ENCODE measurements at regions not wholly inside any gene's neighbourhood (a gene's known extent, or its start where the extent isn't known, plus 50 kb on each side); places are given as distances from the start of the nearest gene placed in this dataset.

- Histone ChIP-seq H3K9ac (ENCODE audit: low read length) (no peak overlapping the region), H2AFZ (ENCODE audit: low read length) (no peak overlapping the region), H4K20me1 (ENCODE audit: insufficient read depth, low read depth, low read length) (no peaks in the 10 kb centered on the region), H3K4me3 (ENCODE audit: low read length) (no peak overlapping the region), H3K36me3 (ENCODE audit: insufficient read depth, low read length) (no peaks in the 10 kb centered on the region), H3K4me2 (ENCODE audit: low read depth, low read length, poor library complexity, severe bottlenecking) (no peak overlapping the region), H3K4me1 (ENCODE audit: low read length) (no peaks in the 10 kb centered on the region), H3K27me3 (ENCODE audit: low read length) (no peaks in the 10 kb centered on the region), H3K27ac (ENCODE audit: low read length) (no peak overlapping the region), H3K9me2 (replicated peaks; ENCODE audit: insufficient read depth, low read length) (no peaks in the 10 kb centered on the region), H3K79me2 (ENCODE audit: low read length) (no peaks in the 10 kb centered on the region), H3K9me3 (ENCODE audit: low read length) (no peaks in the 10 kb centered on the region)
- DNase-seq, result no peak
Measured at GRCh38 chr1:234690872-234691271, 80.9 kb upstream of the IRF2BP2 start.

GRCh38 chr1:234689236-234689635 lies 79.3 kb upstream of the IRF2BP2 start:
- DNase-seq, result no peak
- no peak overlapping the region for H2AFZ ChIP-seq (ENCODE audit: low read length)
- no peak overlapping the region for H3K4me3 ChIP-seq (ENCODE audit: low read length)
- H3K9ac ChIP-seq (ENCODE audit: low read length), result no peak overlapping the region
- no peaks in the 10 kb centered on the region for H3K9me2 ChIP-seq (replicated peaks; ENCODE audit: insufficient read depth, low read length)
- H3K27ac ChIP-seq (ENCODE audit: low read length), result no peak overlapping the region
- H3K27me3 ChIP-seq (ENCODE audit: low read length), result no peaks in the 10 kb centered on the region
- H3K9me3 ChIP-seq (ENCODE audit: low read length), result no peaks in the 10 kb centered on the region
- no peaks in the 10 kb centered on the region for H3K36me3 ChIP-seq (ENCODE audit: insufficient read depth, low read length)
- H4K20me1 ChIP-seq (ENCODE audit: insufficient read depth, low read depth, low read length), result no peaks in the 10 kb centered on the region
- H3K79me2 ChIP-seq (ENCODE audit: low read length), result no peaks in the 10 kb centered on the region
- no peak overlapping the region for H3K4me2 ChIP-seq (ENCODE audit: low read depth, low read length, poor library complexity, severe bottlenecking)
- no peaks in the 10 kb centered on the region for H3K4me1 ChIP-seq (ENCODE audit: low read length)

- Histone ChIP-seq H3K36me3 (ENCODE audit: insufficient read depth, low read length) (no peaks in the 10 kb centered on the region), H3K4me3 (ENCODE audit: low read length) (no peak overlapping the region), H3K4me2 (ENCODE audit: low read depth, low read length, poor library complexity, severe bottlenecking) (no peak overlapping the region), H3K9me3 (ENCODE audit: low read length) (no peaks in the 10 kb centered on the region), H3K9ac (ENCODE audit: low read length) (no peak overlapping the region), H3K4me1 (ENCODE audit: low read length) (no peaks in the 10 kb centered on the region), H3K79me2 (ENCODE audit: low read length) (no peaks in the 10 kb centered on the region), H3K9me2 (replicated peaks; ENCODE audit: insufficient read depth, low read length) (no peaks in the 10 kb centered on the region), H3K27me3 (ENCODE audit: low read length) (no peaks in the 10 kb centered on the region), H2AFZ (ENCODE audit: low read length) (no peak overlapping the region), H4K20me1 (ENCODE audit: insufficient read depth, low read depth, low read length) (no peaks in the 10 kb centered on the region), H3K27ac (ENCODE audit: low read length) (no peak overlapping the region)
- DNase-seq, result no peak
Measured at GRCh38 chr1:234687011-234687410, 77.0 kb upstream of the IRF2BP2 start.

DNA sequence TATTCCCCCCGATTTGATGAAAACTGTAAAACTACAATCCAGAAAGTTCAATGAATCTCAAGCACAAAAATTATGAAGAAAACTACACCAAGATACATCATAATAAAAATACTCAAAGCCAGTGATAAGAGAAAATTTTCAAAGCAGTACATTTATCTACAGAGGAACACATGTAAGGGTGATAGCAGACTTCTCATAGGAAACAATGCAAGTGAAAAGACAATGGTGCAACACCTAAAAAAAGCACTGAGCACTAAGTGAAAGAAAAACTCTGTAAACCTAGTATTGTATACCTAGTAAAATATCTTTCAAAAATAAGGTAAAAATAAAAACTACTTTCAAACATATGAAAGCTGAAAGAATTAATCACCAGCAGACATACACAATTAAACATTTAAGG lies 76.1 kb upstream of the IRF2BP2 start:
- Histone ChIP-seq H3K9ac (ENCODE audit: low read length) (no peak overlapping the region), H3K9me3 (ENCODE audit: low read length) (no peaks in the 10 kb centered on the region), H2AFZ (ENCODE audit: low read length) (no peak overlapping the region), H3K4me1 (ENCODE audit: low read length) (no peaks in the 10 kb centered on the region), H3K4me3 (ENCODE audit: low read length) (no peak overlapping the region), H3K27me3 (ENCODE audit: low read length) (no peaks in the 10 kb centered on the region), H3K79me2 (ENCODE audit: low read length) (no peaks in the 10 kb centered on the region), H3K4me2 (ENCODE audit: low read depth, low read length, poor library complexity, severe bottlenecking) (no peak overlapping the region), H4K20me1 (ENCODE audit: insufficient read depth, low read depth, low read length) (no peaks in the 10 kb centered on the region), H3K36me3 (ENCODE audit: insufficient read depth, low read length) (no peaks in the 10 kb centered on the region), H3K27ac (ENCODE audit: low read length) (no peak overlapping the region), H3K9me2 (replicated peaks; ENCODE audit: insufficient read depth, low read length) (no peaks in the 10 kb centered on the region)
- DNase-seq, result no peak

- Histone ChIP-seq H3K79me2 (ENCODE audit: low read length) (no peaks in the 10 kb centered on the region), H3K27ac (ENCODE audit: low read length) (no peak overlapping the region), H3K9ac (ENCODE audit: low read length) (no peak overlapping the region), H3K9me3 (ENCODE audit: low read length) (no peaks in the 10 kb centered on the region), H3K9me2 (replicated peaks; ENCODE audit: insufficient read depth, low read length) (no peaks in the 10 kb centered on the region), H3K36me3 (ENCODE audit: insufficient read depth, low read length) (no peaks in the 10 kb centered on the region), H3K4me3 (ENCODE audit: low read length) (no peak overlapping the region), H4K20me1 (ENCODE audit: insufficient read depth, low read depth, low read length) (no peaks in the 10 kb centered on the region), H3K4me1 (ENCODE audit: low read length) (no peaks in the 10 kb centered on the region), H2AFZ (ENCODE audit: low read length) (no peak overlapping the region), H3K27me3 (ENCODE audit: low read length) (no peaks in the 10 kb centered on the region), H3K4me2 (ENCODE audit: low read depth, low read length, poor library complexity, severe bottlenecking) (no peak overlapping the region)
- DNase-seq, result no peak
Measured at GRCh38 chr1:234684856-234685255, 74.9 kb upstream of the IRF2BP2 start.

DNA sequence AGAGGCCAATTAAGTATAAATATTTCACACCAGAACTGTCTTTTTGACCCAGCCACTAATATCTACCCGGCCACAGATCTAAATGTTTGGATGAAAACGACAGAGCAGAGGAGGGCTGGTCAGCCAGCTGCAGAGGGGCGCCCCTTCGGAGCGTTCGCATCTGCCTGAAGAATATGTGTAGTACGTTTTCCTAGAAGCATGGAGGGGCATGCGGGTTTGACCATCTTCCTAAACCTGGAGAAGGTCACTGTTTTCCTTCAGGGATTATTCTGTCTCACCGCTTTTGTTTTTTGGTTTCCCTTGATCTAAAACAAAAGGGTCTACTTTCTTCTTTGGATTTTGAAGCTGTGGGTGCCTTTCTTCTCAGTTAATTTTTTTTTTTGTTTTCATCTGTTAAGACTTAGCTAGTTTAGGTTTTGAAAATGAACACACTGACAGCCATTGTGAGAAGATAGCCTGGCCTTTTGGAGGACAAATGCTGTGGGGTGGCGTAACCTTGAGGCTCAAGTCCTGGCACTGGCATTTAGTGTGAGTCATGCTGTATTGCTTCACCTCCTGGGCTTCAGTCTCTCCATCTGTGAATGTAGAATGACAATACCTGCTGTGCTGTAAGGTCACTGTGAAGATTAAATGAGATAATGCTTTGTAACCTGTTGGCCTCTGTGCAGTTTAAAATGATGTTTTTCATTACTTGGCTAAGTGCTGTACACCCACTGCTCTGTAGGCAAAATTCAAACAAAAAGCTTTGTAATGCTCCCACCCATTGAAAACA lies 74.1 kb upstream of the IRF2BP2 start:
- H3K9me3 ChIP-seq (ENCODE audit: low read length), result no peaks in the 10 kb centered on the region
- no peaks in the 10 kb centered on the region for H3K27me3 ChIP-seq (ENCODE audit: low read length)
- no peak overlapping the region for H3K9ac ChIP-seq (ENCODE audit: low read length)
- H2AFZ ChIP-seq (ENCODE audit: low read length), result no peak overlapping the region
- no peak for DNase-seq
- no peaks in the 10 kb centered on the region for H4K20me1 ChIP-seq (ENCODE audit: insufficient read depth, low read depth, low read length)
- H3K36me3 ChIP-seq (ENCODE audit: insufficient read depth, low read length), result no peaks in the 10 kb centered on the region
- H3K4me1 ChIP-seq (ENCODE audit: low read length), result no peaks in the 10 kb centered on the region
- H3K4me3 ChIP-seq (ENCODE audit: low read length), result no peak overlapping the region
- H3K27ac ChIP-seq (ENCODE audit: low read length), result no peak overlapping the region
- H3K9me2 ChIP-seq (replicated peaks; ENCODE audit: insufficient read depth, low read length), result no peaks in the 10 kb centered on the region
- H3K4me2 ChIP-seq (ENCODE audit: low read depth, low read length, poor library complexity, severe bottlenecking), result no peak overlapping the region
- H3K79me2 ChIP-seq (ENCODE audit: low read length), result no peaks in the 10 kb centered on the region

DNA sequence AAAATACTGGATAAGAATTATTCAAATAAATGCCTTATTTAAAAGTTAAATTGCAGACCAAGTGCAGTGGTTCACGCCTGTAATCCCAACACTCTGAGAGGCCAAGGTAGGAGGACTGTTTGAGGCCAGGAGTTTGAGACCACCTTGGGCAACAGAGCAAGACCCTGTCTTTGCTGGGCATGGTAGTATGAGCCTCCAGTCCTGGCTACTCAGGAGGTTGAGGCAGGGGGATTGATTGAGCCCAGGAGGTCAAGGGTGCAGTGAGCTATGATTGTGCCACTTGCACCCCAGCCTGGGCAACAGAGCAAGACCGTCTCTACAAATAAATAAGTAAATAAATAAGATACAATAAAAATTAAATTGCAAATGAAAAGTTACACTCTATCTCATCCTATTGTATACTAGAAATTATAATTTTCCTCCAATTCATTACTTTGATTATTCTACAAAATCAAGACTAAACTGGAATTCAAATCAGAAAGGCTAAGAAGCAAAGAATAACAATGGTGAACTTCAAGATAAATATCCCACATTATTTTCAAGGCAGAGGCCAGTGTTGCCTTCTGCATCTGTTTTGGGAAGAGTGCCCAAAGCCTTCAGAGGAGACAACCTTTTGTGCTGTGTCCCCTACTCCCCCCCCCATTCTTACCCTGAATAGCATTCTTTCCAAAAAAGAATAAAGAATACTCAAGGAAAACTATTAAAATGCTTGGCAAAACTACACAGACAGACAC lies 73.3 kb upstream of the IRF2BP2 start:
- no peaks in the 10 kb centered on the region for H3K9me3 ChIP-seq (ENCODE audit: low read length)
- no peak overlapping the region for H3K9ac ChIP-seq (ENCODE audit: low read length)
- no peaks in the 10 kb centered on the region for H4K20me1 ChIP-seq (ENCODE audit: insufficient read depth, low read depth, low read length)
- no peak overlapping the region for H2AFZ ChIP-seq (ENCODE audit: low read length)
- H3K4me2 ChIP-seq (ENCODE audit: low read depth, low read length, poor library complexity, severe bottlenecking), result no peak overlapping the region
- H3K27me3 ChIP-seq (ENCODE audit: low read length), result no peaks in the 10 kb centered on the region
- H3K27ac ChIP-seq (ENCODE audit: low read length), result no peak overlapping the region
- no peaks in the 10 kb centered on the region for H3K9me2 ChIP-seq (replicated peaks; ENCODE audit: insufficient read depth, low read length)
- H3K79me2 ChIP-seq (ENCODE audit: low read length), result no peaks in the 10 kb centered on the region
- no peak for DNase-seq
- no peaks in the 10 kb centered on the region for H3K36me3 ChIP-seq (ENCODE audit: insufficient read depth, low read length)
- no peaks in the 10 kb centered on the region for H3K4me1 ChIP-seq (ENCODE audit: low read length)
- no peak overlapping the region for H3K4me3 ChIP-seq (ENCODE audit: low read length)

DNA sequence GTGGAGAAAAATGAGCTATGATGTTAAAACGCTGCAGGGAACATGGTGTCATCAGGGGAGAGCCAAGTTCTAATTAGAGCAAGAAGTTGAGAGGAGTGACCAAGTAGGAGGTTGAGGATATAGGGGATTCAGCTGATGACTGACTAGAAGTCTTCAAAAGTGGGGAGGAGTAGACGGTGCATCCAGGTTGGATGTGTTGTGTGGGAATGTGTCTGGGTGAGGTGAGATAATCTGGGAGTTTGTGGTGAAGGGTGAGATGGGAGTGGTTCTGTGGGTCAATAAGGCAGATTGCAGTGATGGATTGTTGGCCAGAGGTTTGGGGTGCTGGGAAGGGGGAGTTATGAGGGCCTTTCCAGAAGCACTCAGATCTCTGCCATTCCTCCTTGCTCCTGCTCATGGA lies 72.0 kb upstream of the IRF2BP2 start:
- no peaks in the 10 kb centered on the region for H3K9me3 ChIP-seq (ENCODE audit: low read length)
- DNase-seq, result no peak
- H4K20me1 ChIP-seq (ENCODE audit: insufficient read depth, low read depth, low read length), result no peaks in the 10 kb centered on the region
- no peaks in the 10 kb centered on the region for H3K9me2 ChIP-seq (replicated peaks; ENCODE audit: insufficient read depth, low read length)
- H3K27me3 ChIP-seq (ENCODE audit: low read length), result no peaks in the 10 kb centered on the region
- H2AFZ ChIP-seq (ENCODE audit: low read length), result no peak overlapping the region
- H3K27ac ChIP-seq (ENCODE audit: low read length), result no peak overlapping the region
- no peaks in the 10 kb centered on the region for H3K79me2 ChIP-seq (ENCODE audit: low read length)
- H3K9ac ChIP-seq (ENCODE audit: low read length), result no peak overlapping the region
- no peaks in the 10 kb centered on the region for H3K36me3 ChIP-seq (ENCODE audit: insufficient read depth, low read length)
- no peaks in the 10 kb centered on the region for H3K4me1 ChIP-seq (ENCODE audit: low read length)
- H3K4me3 ChIP-seq (ENCODE audit: low read length), result no peak overlapping the region
- no peak overlapping the region for H3K4me2 ChIP-seq (ENCODE audit: low read depth, low read length, poor library complexity, severe bottlenecking)

Measured in Karpas-422 (cell line).